ENCODE measurements at regions not wholly inside any gene's neighbourhood (a gene's known extent, or its start where the extent isn't known, plus 50 kb on each side); places are given as distances from the start of the nearest gene placed in this dataset.

DNA sequence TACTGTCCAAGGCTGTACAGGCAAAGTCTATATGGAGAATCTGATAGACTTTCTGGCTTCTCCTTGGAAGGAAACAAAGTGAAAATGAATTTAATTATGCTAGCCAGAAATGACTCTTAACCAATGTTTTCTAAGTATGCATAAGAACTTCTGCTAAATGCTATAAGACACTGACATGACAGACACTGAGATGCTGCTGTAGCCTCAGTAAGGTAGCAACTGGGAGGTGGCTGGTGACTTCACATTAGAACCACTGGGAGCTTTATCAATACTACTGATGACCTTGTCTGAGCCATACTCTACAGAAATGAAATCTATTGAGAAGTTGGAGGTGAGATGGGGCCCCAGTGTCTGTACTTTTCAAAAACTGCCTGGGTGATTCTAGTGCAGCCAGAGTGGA is 188.6 kb downstream of the ZNF365 start:
- TF ChIP-seq CTCF (IDR thresholded peaks at IDR 0.05) = no peak
- no peak for TF ChIP-seq POLR2A (IDR thresholded peaks at IDR 0.05)

Measured in right lobe of liver (tissue), 4 donors.